Stomach smooth muscle (tissue), 2 donors: ENCODE measurements at regions not wholly inside any gene's neighbourhood (a gene's known extent, or its start where the extent isn't known, plus 50 kb on each side); places are given as distances from the start of the nearest gene placed in this dataset.
"Not testable (repeated sequence)": the region's sequence is repeated elsewhere in the genome, so short reads cannot be mapped to it uniquely, and the experiment has no call there.

Source experiments
- H3K27ac ChIP-seq: one replicate; pipeline ENCODE4 v1.7.0; 2013; ENCODE audit warnings: mild to moderate bottlenecking, low read length, inconsistent platforms
- H3K27me3 ChIP-seq, 2 donors: one replicate each; pipeline ENCODE4 v1.7.0; 2013; ENCODE audit warnings: low read length in 2 of 2; ENCODE audit not compliant: insufficient read depth in 2 of 2, control insufficient read depth in 1 of 2
- H3K36me3 ChIP-seq, 2 donors: one replicate each; pipeline ENCODE4 v1.7.0; 2013; ENCODE audit warnings: low read length in 2 of 2; ENCODE audit not compliant: control insufficient read depth in 2 of 2, insufficient read depth in 2 of 2
- H3K4me1 ChIP-seq: one replicate; pipeline ENCODE4 v1.7.0; 2013; ENCODE audit warnings: low read length; ENCODE audit not compliant: control insufficient read depth, insufficient read depth
- H3K4me3 ChIP-seq, 2 donors: one replicate each; pipeline ENCODE4 v1.7.0; 2013; ENCODE audit warnings: low read length in 2 of 2
- H3K9ac ChIP-seq, 2 donors: one replicate each; pipeline ENCODE4 v1.7.0; 2013; ENCODE audit warnings: low read length in 2 of 2, mild to moderate bottlenecking in 1 of 2
- H3K9me3 ChIP-seq, 2 donors: one replicate each; pipeline ENCODE4 v1.7.0; 2013; ENCODE audit warnings: low read length in 2 of 2; ENCODE audit not compliant: control insufficient read depth in 2 of 2
- donor health status: healthy.
- donor health status: Pancreatic carcinoma.

- H3K9ac ChIP-seq = no peak overlapping the region
- H3K4me1 ChIP-seq = no peaks in the 10 kb centered on the region
- H3K9me3 ChIP-seq = no peaks in the 10 kb centered on the region
- no peaks in the 10 kb centered on the region for H3K27me3 ChIP-seq
- no peak overlapping the region for H3K27ac ChIP-seq
- no peak overlapping the region for H3K4me3 ChIP-seq
- no peaks in the 10 kb centered on the region for H3K36me3 ChIP-seq
These were observed 350.8 kb upstream of the STXBP6 start for GRCh38 chr14:25400607-25401206.

GRCh38 chr14:25396128-25396527, 346.2 kb upstream of the STXBP6 start:
- H3K4me3 ChIP-seq = no peak overlapping the region
- no peak overlapping the region for H3K9ac ChIP-seq
- H3K4me1 ChIP-seq = no peaks in the 10 kb centered on the region
- H3K27me3 ChIP-seq = no peaks in the 10 kb centered on the region
- no peaks in the 10 kb centered on the region for H3K9me3 ChIP-seq
- H3K36me3 ChIP-seq = no peaks in the 10 kb centered on the region
- H3K27ac ChIP-seq = no peak overlapping the region

- no peaks in the 10 kb centered on the region for H3K9me3 ChIP-seq
- H3K4me1 ChIP-seq = no peaks in the 10 kb centered on the region
These were observed 344.9 kb upstream of the STXBP6 start for GRCh38 chr14:25394791-25395391.

GRCh38 chr14:25394356-25394755, 344.4 kb upstream of the STXBP6 start:
- H3K36me3 ChIP-seq = no peaks in the 10 kb centered on the region
- no peaks in the 10 kb centered on the region for H3K9me3 ChIP-seq
- no peaks in the 10 kb centered on the region for H3K27me3 ChIP-seq
- H3K4me1 ChIP-seq = no peaks in the 10 kb centered on the region
- H3K27ac ChIP-seq = no peak overlapping the region
- no peak overlapping the region for H3K4me3 ChIP-seq
- H3K9ac ChIP-seq = no peak overlapping the region

More at GRCh38 chr14:25394791-25395391, 344.9 kb upstream of the STXBP6 start:
- H3K9ac ChIP-seq = no peak overlapping the region
- H3K27ac ChIP-seq = no peak overlapping the region
- H3K36me3 ChIP-seq = no peaks in the 10 kb centered on the region
- H3K27me3 ChIP-seq = no peaks in the 10 kb centered on the region
- H3K4me3 ChIP-seq = no peak overlapping the region

- Histone ChIP-seq H3K9ac (no peak overlapping the region), H3K36me3 (no peaks in the 10 kb centered on the region), H3K4me3 (no peak overlapping the region), H3K4me1 (no peaks in the 10 kb centered on the region), H3K9me3 (no peaks in the 10 kb centered on the region), H3K27ac (no peak overlapping the region), H3K27me3 (no peaks in the 10 kb centered on the region)
These were observed 340.0 kb upstream of the STXBP6 start for GRCh38 chr14:25389948-25390347.

- H3K9me3 ChIP-seq = no peaks in the 10 kb centered on the region
- no peak overlapping the region for H3K4me3 ChIP-seq
- no peak overlapping the region for H3K9ac ChIP-seq
- H3K4me1 ChIP-seq = no peaks in the 10 kb centered on the region
- no peaks in the 10 kb centered on the region for H3K27me3 ChIP-seq
- no peaks in the 10 kb centered on the region for H3K36me3 ChIP-seq
- H3K27ac ChIP-seq = no peak overlapping the region
These were observed 331.6 kb upstream of the STXBP6 start for GRCh38 chr14:25381498-25381897.

- H3K4me1 ChIP-seq = no peaks in the 10 kb centered on the region
These were observed 325.7 kb upstream of the STXBP6 start for GRCh38 chr14:25375639-25376038.

GRCh38 chr14:25371068-25371467, 321.1 kb upstream of the STXBP6 start:
- no peaks in the 10 kb centered on the region for H3K9me3 ChIP-seq
- no peak overlapping the region for H3K9ac ChIP-seq

More at GRCh38 chr14:25375639-25376038, 325.7 kb upstream of the STXBP6 start:
- Histone ChIP-seq H3K27me3 (no peaks in the 10 kb centered on the region), H3K36me3 (no peaks in the 10 kb centered on the region), H3K9me3 (no peaks in the 10 kb centered on the region), H3K9ac (no peak overlapping the region), H3K27ac (no peak overlapping the region), H3K4me3 (no peak overlapping the region)

GRCh38 chr14:25370057-25370456, 320.1 kb upstream of the STXBP6 start:
- not testable (repeated sequence) for H3K27me3 ChIP-seq, H3K9me3 ChIP-seq, H3K36me3 ChIP-seq, H3K9ac ChIP-seq, H3K27ac ChIP-seq, H3K4me3 ChIP-seq, H3K4me1 ChIP-seq

More at GRCh38 chr14:25371068-25371467, 321.1 kb upstream of the STXBP6 start:
- Histone ChIP-seq H3K4me3 (no peak overlapping the region), H3K27ac (no peak overlapping the region), H3K27me3 (no peaks in the 10 kb centered on the region), H3K4me1 (no peaks in the 10 kb centered on the region), H3K36me3 (no peaks in the 10 kb centered on the region)

GRCh38 chr14:25358330-25358729, 308.4 kb upstream of the STXBP6 start:
- H3K27ac ChIP-seq = no peak overlapping the region
- H3K4me1 ChIP-seq = no peaks in the 10 kb centered on the region
- no peaks in the 10 kb centered on the region for H3K36me3 ChIP-seq
- H3K9me3 ChIP-seq = no peaks in the 10 kb centered on the region
- H3K27me3 ChIP-seq = no peaks in the 10 kb centered on the region
- no peak overlapping the region for H3K4me3 ChIP-seq
- no peak overlapping the region for H3K9ac ChIP-seq

- no peak overlapping the region for H3K4me3 ChIP-seq
- H3K4me1 ChIP-seq = no peaks in the 10 kb centered on the region
- H3K9me3 ChIP-seq = no peaks in the 10 kb centered on the region
- no peak overlapping the region for H3K27ac ChIP-seq
- no peaks in the 10 kb centered on the region for H3K27me3 ChIP-seq
- no peak overlapping the region for H3K9ac ChIP-seq
- H3K36me3 ChIP-seq = no peaks in the 10 kb centered on the region
These were observed 301.3 kb upstream of the STXBP6 start for GRCh38 chr14:25351269-25351668.
